ENCODE measurements at regions not wholly inside any gene's neighbourhood (a gene's known extent, or its start where the extent isn't known, plus 50 kb on each side); places are given as distances from the start of the nearest gene placed in this dataset.

DNA sequence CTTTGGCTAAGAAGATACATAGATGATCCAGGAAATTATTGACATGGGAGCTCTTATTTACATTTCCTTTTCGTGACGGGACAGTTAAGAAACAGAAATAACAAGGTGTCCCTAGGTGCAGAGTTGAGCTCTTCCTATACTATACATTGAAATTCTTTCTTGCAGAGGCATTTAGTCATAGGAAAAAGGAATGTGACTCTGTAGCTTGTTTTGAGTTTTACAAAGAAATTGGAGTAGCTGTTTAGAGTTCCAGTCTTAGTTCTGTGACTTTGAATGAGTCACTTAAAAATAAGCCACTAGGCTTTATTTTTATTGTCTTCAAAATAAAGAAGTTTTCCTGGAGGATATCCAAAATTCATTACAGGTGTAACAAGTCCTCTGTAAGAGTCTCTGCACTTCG lies 723.5 kb upstream of the SGO1 start:
- Mint-ChIP-seq H3K4me3 (no peak overlapping the region), H3K4me1 (ENCODE audit: low read depth) (no peaks in the 10 kb centered on the region), H3K27me3 (no peaks in the 10 kb centered on the region), H3K9me3 (ENCODE audit: low read depth) (peaks cover 7% of the 10 kb centered on the region), H3K36me3 (no peaks in the 10 kb centered on the region), H3K27ac (no peak overlapping the region)

DNA sequence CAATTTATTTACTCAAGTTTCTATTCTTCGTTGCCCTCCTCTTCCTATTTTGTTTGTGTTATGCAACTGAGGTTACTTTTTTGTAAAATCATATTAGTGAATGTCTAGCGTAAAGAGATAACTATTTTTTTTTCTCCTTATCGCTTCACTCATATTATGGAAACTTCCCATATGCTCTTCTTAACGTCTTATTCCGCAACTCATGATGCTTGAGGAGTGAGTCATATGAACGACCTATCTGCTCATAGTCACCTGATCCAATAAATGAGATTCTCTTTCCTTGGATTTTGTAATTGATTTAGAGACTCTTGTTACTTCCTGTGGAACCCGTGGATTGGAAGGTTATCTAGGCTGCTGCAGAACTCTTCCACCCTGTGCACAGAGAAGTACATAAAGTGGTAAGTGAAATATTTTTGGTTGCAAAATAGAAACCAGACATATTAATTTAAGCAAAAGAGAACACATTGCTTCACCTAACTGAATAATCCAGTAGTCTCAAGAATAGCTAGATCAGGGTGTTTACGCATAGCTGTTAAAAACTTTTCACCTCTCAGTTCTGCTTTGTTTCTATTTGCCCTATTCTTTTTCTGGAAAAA lies 719.3 kb upstream of the SGO1 start:
- Mint-ChIP-seq H3K27me3 (no peaks in the 10 kb centered on the region), H3K4me3 (no peak overlapping the region), H3K36me3 (no peaks in the 10 kb centered on the region), H3K4me1 (ENCODE audit: low read depth) (no peaks in the 10 kb centered on the region), H3K27ac (no peak overlapping the region), H3K9me3 (ENCODE audit: low read depth) (no peaks in the 10 kb centered on the region)

DNA sequence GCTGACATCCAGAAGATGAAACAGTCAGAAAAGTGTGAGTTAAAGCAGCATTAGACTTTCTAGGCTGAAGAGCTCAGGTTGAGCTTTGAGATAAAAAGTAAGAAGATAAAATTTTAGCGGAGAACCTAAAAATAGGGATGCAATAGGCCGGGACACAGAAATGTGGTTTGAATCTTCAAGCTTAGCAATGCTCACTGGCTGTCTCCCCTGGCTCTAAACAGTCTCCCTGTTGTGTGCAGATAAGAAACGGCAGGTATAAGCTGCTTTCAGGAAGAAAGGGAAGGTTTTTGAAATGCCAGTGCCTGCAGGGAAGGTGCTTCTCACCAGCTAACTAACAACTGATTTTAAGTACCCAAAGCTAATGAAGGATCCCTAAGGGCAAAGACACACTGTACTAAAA lies 718.7 kb upstream of the SGO1 start:
- Mint-ChIP-seq H3K36me3 (no peaks in the 10 kb centered on the region), H3K9me3 (ENCODE audit: low read depth) (no peaks in the 10 kb centered on the region), H3K27me3 (no peaks in the 10 kb centered on the region), H3K4me3 (no peak overlapping the region), H3K27ac (no peak overlapping the region), H3K4me1 (ENCODE audit: low read depth) (no peaks in the 10 kb centered on the region)

DNA sequence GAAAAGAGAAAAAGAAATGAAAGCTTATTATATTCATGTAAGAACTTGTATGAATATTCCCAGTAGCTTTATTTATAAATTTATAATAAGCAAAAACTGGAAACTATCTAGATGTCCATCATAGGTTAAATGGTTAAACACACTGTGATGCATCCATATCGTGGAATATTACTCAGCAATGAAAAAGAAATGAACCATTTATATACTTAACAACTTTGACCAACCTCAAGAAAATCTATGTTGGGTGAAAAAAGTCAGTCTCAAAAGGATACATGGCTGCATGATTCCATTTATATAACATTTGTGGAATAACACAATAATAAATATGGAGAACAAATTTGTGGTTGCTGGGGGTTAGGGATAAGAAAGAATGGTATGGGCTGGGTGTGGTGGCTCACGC lies 713.0 kb upstream of the SGO1 start:
- H3K4me1 Mint-ChIP-seq (ENCODE audit: low read depth) = no peaks in the 10 kb centered on the region
- no peaks in the 10 kb centered on the region for H3K36me3 Mint-ChIP-seq
- H3K27ac Mint-ChIP-seq = no peak overlapping the region
- H3K4me3 Mint-ChIP-seq = no peak overlapping the region
- peaks cover 14% of the 10 kb centered on the region for H3K9me3 Mint-ChIP-seq (ENCODE audit: low read depth)
- H3K27me3 Mint-ChIP-seq = no peaks in the 10 kb centered on the region

DNA sequence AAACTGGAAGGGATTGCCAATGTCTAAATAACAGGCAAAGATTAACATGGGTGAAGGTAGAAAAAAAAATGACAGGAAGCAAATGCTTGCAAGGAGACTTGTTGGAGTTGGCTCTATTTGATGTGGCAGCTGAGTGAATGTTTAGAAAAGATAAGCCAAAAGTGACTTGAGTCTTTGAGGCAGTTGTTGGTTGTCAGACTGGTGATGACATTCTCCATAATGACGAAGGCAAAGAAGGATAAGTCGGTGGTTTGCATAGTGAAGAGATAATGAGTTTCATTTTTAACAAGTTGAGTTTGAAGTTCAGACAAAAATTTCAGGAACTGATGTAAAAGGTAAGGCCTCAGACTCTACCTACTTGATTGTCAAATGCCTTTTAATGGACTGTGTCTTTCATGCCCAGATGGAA lies 704.1 kb upstream of the SGO1 start:
- Mint-ChIP-seq H3K9me3 (ENCODE audit: low read depth) (peaks cover 6% of the 10 kb centered on the region), H3K27ac (no peak overlapping the region), H3K4me3 (no peak overlapping the region), H3K4me1 (ENCODE audit: low read depth) (no peaks in the 10 kb centered on the region), H3K27me3 (no peaks in the 10 kb centered on the region), H3K36me3 (no peaks in the 10 kb centered on the region)

DNA sequence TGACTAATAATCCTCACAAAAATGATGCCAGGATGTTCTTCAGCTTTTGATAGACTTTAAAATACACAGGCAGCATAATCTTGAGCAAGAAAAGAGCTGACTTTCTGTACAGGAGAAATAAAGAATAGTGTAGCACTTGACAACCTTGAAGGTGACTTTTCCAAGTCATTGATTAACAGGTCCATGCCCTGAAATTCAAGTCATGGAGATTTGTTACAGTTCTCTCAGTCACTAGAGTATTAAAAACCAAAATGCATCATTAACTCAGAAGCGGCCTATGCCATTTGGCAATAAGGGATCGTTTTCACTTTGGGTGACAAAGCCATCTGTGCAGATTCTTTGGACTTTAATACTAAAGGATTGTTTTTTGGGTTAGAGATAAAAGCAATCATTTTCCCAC lies 692.7 kb upstream of the SGO1 start:
- Mint-ChIP-seq H3K4me3 (no peak overlapping the region), H3K27me3 (no peaks in the 10 kb centered on the region), H3K27ac (no peak overlapping the region)

DNA sequence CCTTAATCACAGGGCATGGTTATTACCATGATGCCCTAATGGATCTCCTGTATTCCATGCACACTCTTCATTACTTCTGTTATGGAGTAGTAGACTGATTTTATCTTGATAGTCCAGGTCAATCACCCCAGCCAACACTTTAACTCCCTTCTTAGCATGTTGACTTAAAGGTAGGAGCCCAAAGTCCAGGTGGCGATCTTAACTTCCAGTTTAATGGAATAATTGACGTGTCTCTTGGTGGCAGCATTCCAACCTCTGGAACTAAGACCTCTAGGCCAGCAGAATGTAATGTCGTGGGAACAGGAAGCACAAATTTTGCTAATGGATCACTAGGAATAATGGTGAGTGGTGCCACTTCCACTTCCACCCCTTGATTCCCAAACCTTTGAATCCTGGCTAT lies 687.2 kb upstream of the SGO1 start:
- H3K4me3 Mint-ChIP-seq = no peak overlapping the region
- peaks cover 3% of the 10 kb centered on the region for H3K36me3 Mint-ChIP-seq
- H3K27ac Mint-ChIP-seq = no peak overlapping the region
- H3K4me1 Mint-ChIP-seq (ENCODE audit: low read depth) = no peaks in the 10 kb centered on the region
- H3K27me3 Mint-ChIP-seq = no peaks in the 10 kb centered on the region
- peaks cover 17% of the 10 kb centered on the region for H3K9me3 Mint-ChIP-seq (ENCODE audit: low read depth)

More for the DNA sequence above, 692.7 kb upstream of the SGO1 start:
- peaks cover 11% of the 10 kb centered on the region for H3K9me3 Mint-ChIP-seq (ENCODE audit: low read depth)
- peaks cover 3% of the 10 kb centered on the region for H3K36me3 Mint-ChIP-seq
- no peaks in the 10 kb centered on the region for H3K4me1 Mint-ChIP-seq (ENCODE audit: low read depth)

DNA sequence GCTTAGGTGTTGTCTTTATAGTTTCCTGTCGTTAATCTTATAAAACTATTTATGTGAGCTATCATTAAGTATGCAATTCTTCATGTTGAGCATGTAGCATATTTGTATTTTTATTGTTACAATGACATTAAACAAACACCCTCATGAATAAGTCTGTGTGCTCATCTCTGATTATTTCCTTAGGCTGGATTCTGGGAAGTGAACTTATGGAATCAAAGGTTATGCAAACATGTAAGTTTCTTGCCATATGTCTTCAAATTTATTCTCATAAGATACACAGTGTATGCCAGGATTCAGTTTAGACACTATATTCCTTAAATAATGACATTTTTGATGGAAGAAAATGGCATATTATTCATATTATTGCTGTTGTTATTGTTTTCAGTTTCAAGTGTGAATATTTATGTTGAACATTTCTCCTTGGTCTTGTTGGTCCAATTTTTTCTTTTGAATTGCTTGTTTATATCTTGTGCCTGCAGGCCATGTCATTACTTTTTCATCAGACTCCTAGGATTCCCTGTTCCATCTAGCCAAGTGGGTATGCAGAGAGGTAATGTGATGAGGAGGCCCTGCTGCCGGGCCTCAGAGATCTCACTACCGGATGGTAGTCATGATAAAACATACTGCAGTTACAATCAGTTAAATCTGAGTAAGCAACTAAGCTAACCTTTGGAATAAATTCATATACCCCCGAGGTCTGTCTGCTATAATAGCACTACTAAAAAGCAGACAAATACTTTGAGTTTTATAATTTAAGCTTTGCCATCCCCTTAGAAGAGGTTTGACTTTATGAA lies 684.3 kb upstream of the SGO1 start:
- Mint-ChIP-seq H3K27me3 (no peaks in the 10 kb centered on the region), H3K27ac (no peak overlapping the region), H3K4me1 (ENCODE audit: low read depth) (no peaks in the 10 kb centered on the region), H3K9me3 (ENCODE audit: low read depth) (peaks cover 13% of the 10 kb centered on the region), H3K4me3 (no peak overlapping the region), H3K36me3 (no peaks in the 10 kb centered on the region)

DNA sequence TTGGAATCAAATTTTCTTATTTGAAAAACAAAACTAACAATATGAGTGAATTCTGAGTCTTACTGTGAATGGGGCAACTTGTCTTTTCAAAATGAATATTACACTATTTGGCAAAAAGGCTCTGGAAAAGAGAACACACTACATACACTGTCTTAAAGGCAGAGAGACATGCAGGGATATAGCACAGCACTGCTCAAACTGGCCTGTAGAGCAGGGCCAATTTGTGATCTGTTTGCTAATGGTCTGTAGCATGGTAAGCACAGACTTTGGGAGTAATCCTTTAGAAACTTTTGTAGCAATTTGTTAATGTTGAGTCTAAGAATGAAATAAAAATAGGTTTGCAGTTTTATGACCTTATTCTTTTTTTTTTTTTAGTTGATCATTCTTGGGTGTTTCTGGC lies 679.8 kb upstream of the SGO1 start:
- Mint-ChIP-seq H3K4me1 (ENCODE audit: low read depth) (no peaks in the 10 kb centered on the region), H3K27ac (no peak overlapping the region), H3K9me3 (ENCODE audit: low read depth) (peaks cover 10% of the 10 kb centered on the region), H3K4me3 (no peak overlapping the region), H3K36me3 (no peaks in the 10 kb centered on the region), H3K27me3 (no peaks in the 10 kb centered on the region)

DNA sequence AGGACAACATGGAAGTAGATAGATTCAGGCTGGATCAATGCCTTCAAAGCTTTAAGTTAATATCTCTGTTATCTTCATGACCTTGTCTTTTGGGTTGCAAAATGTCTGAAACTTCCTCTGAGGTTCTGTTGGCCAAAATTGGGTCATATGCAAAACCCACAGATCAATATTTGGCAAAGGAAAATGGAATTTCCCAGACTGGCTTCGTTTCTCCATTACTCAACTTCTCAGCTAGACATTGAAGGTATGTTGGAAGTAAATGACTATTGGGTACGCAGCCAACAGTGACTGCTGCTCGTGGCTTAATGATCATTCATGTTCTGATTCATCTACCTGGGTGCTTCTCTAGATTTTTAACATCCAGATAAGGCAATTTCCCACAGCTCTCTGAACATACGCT lies 675.4 kb upstream of the SGO1 start:
- Mint-ChIP-seq H3K27ac (no peak overlapping the region), H3K9me3 (ENCODE audit: low read depth) (peaks cover 10% of the 10 kb centered on the region), H3K4me3 (no peak overlapping the region), H3K4me1 (ENCODE audit: low read depth) (no peaks in the 10 kb centered on the region), H3K36me3 (peaks cover 5% of the 10 kb centered on the region), H3K27me3 (no peaks in the 10 kb centered on the region)

DNA sequence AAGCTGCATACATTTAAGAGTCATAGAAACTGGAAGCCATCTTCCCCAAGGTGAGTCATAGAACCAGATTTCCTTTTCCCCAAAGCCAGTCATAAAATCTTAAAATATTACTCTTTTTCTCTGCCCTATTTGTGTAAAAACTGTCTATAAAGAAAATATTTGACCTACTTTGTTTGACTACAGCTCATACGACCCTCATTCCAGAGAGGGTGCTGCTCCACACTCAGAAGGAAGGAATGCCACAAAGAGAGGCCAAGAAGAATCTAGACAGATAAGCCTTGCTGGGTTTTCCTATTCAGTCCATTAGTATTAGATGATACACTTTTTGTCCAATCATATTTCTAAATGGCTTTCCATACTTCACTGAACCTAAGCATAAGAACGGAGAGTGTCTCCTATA lies 671.6 kb upstream of the SGO1 start:
- H3K27ac Mint-ChIP-seq = no peak overlapping the region
- H3K27me3 Mint-ChIP-seq = no peaks in the 10 kb centered on the region
- no peaks in the 10 kb centered on the region for H3K4me1 Mint-ChIP-seq (ENCODE audit: low read depth)
- H3K36me3 Mint-ChIP-seq = peaks cover 5% of the 10 kb centered on the region
- peaks cover 1% of the 10 kb centered on the region for H3K9me3 Mint-ChIP-seq (ENCODE audit: low read depth)
- no peak overlapping the region for H3K4me3 Mint-ChIP-seq

DNA sequence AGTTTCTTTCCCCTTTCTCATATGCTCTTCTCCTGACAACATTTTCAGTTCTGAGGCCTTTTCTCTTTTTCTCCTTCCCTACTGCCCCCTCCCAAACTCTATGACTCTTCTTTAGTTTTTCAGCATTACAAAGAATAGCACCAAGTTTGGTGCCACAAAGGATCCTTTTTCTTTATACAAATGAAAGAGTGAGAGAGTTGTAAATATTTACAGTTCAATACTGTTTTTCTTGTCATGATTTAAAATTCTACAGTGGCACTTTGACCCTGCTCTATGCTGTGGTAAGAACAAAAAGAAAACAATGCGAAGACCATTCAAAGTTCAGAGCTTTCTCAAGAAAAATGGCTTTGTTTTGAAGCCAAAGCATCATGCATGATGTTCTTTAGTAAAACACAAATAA lies 667.9 kb upstream of the SGO1 start:
- Mint-ChIP-seq H3K27me3 (no peaks in the 10 kb centered on the region), H3K27ac (no peak overlapping the region), H3K9me3 (ENCODE audit: low read depth) (no peaks in the 10 kb centered on the region), H3K4me1 (ENCODE audit: low read depth) (no peaks in the 10 kb centered on the region), H3K4me3 (no peak overlapping the region), H3K36me3 (peaks cover 5% of the 10 kb centered on the region)

DNA sequence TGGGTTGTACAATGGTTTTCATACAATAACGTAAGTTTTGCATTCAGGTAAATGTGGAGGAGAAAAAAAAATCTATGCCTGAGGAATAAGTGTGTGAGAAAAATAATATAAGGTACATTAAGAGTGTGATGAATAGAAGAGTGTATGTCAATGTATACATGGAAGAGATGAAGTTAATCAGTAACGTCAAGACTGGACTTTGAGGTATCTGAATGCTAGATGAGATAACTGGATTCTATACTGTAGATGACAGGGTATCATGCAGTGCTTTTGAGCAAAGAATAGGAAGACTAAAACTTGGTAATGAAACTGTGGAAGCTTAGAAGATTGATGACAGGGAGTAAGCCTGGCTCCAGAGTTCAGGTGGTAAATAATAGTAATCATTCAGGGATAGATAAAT lies 666.7 kb upstream of the SGO1 start:
- no peak overlapping the region for H3K4me3 Mint-ChIP-seq
- no peaks in the 10 kb centered on the region for H3K9me3 Mint-ChIP-seq (ENCODE audit: low read depth)
- H3K27me3 Mint-ChIP-seq = no peaks in the 10 kb centered on the region
- peaks cover under 1% of the 10 kb centered on the region for H3K36me3 Mint-ChIP-seq
- H3K4me1 Mint-ChIP-seq (ENCODE audit: low read depth) = no peaks in the 10 kb centered on the region
- H3K27ac Mint-ChIP-seq = no peak overlapping the region

DNA sequence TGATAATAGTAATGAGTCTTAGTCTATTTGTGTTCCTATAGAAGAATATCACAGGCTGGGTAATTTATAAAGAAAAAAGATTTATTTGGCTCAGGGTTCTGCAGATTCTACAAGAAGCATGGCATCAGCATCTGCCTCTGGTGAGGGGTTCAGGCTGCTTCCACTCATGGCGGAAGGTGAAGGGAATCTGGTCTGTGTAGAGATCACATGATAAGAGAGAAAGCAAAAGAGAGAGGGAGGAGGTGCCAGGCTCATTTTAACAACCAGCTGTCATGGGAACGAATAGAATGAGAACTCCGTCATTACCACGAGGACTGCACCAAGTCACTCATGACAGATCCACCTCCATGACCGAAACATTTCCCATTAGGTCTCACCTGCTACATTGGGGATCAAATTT lies 664.0 kb upstream of the SGO1 start:
- H3K27me3 Mint-ChIP-seq = no peaks in the 10 kb centered on the region
- H3K27ac Mint-ChIP-seq = no peak overlapping the region
- H3K4me3 Mint-ChIP-seq = no peak overlapping the region
- no peaks in the 10 kb centered on the region for H3K4me1 Mint-ChIP-seq (ENCODE audit: low read depth)
- H3K9me3 Mint-ChIP-seq (ENCODE audit: low read depth) = no peaks in the 10 kb centered on the region
- H3K36me3 Mint-ChIP-seq = no peaks in the 10 kb centered on the region

DNA sequence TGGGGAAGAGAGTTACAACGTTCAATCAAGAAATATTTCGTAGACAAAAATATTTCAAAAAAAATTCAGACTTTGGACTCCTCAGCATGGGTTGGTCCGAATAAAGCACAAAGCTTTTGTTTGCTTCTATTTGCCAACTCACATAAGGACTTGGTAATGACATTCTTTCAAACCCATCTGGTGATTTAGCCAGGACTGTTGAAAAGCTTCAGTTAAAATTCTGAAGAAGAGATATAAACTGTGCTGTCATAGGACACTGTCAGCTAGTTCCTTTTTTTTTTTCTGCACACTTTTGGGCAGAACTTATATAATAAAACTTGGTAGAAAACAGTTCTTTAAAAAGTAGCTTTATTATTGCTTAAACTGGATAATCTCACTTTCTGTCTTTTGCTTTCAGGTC lies 660.8 kb upstream of the SGO1 start:
- Mint-ChIP-seq H3K27ac (no peak overlapping the region), H3K36me3 (no peaks in the 10 kb centered on the region), H3K4me1 (ENCODE audit: low read depth) (no peaks in the 10 kb centered on the region)

DNA sequence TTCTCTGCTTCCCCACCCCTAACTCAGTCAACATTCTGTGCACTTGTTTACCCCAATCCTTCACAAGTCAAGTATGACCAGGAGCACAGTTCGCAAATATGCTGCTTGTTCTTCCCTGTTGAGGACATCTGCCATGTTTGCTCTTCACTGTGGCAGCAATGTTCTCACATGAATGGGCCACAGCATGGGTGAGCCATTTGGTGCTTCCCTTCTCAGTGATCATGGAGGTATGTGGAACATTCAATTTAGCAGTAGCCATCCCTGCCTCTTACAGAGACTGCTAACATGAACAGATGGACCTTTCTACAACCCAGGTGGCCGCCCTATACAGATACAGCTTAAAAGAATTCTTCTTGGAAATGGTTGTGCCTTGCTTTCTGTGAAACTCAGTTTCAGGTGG lies 660.1 kb upstream of the SGO1 start:
- Mint-ChIP-seq H3K27me3 (no peaks in the 10 kb centered on the region), H3K27ac (no peak overlapping the region), H3K4me3 (no peak overlapping the region), H3K9me3 (ENCODE audit: low read depth) (no peaks in the 10 kb centered on the region), H3K4me1 (ENCODE audit: low read depth) (no peaks in the 10 kb centered on the region), H3K36me3 (no peaks in the 10 kb centered on the region)

More for the DNA sequence above, 660.8 kb upstream of the SGO1 start:
- H3K27me3 Mint-ChIP-seq = no peaks in the 10 kb centered on the region
- H3K4me3 Mint-ChIP-seq = no peak overlapping the region
- H3K9me3 Mint-ChIP-seq (ENCODE audit: low read depth) = no peaks in the 10 kb centered on the region
